CD4-positive, alpha-beta T cell treated with Interleukin-10 for 1 hour (primary cell): ENCODE measurements at regions not wholly inside any gene's neighbourhood (a gene's known extent, or its start where the extent isn't known, plus 50 kb on each side); places are given as distances from the start of the nearest gene placed in this dataset.

Experiments
- DNase-seq: peaks from one replicate; pipeline ENCODE4 v3.0.0-alpha.2; 2020

DNA sequence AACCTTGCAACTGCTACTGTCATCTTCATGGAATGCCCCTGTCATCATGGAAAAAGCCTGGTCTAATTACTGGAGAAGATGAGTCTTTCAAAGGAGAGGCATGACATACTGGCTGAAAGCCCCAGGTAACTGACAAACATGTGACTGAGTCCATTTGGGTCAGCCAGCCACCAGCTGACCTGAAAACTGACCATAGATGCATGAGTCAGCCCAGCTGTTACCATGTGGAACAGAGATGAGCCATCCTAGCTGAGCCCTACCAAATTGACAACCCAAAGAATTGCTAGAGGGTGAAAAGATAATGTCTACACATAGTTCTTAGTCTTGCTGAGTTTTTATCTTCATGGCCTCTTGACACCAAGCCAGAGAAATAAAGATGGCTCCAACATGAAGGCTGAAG is 311.8 kb downstream of the UTP18 start:
- DNase-seq = no peak
